Ovary (tissue), 7 donors: ENCODE measurements at regions not wholly inside any gene's neighbourhood (a gene's known extent, or its start where the extent isn't known, plus 50 kb on each side); places are given as distances from the start of the nearest gene placed in this dataset.

Source experiments
- DNase-seq, 5 donors: peaks; one replicate each; pipeline ENCODE4 v3.0.0-alpha.2; 2019 to 2020
- H3K27ac ChIP-seq, 2 donors: fragments of 200-600 bp; one replicate each; pipeline versions ENCODE4 v1.5.1 to v1.8.0; 2019 to 2022
- H3K27me3 ChIP-seq: fragments of 200-600 bp; one replicate; pipeline ENCODE4 v1.8.0; 2022
- H3K36me3 ChIP-seq: fragments of 200-600 bp; sonication (generic); one replicate; pipeline ENCODE4 v1.5.1; 2019
- H3K4me1 ChIP-seq: one replicate; pipeline ENCODE4 v1.8.1; 2013; ENCODE audit warnings: mild to moderate bottlenecking, moderate library complexity; ENCODE audit not compliant: insufficient read depth
- H3K4me3 ChIP-seq: fragments of 200-600 bp; sonication (generic); one replicate; pipeline ENCODE4 v1.5.1; 2017
- H3K9me3 ChIP-seq, 2 donors: fragments of 200-600 bp in 1 of 2; sonication (generic) in 1 of 2; one replicate each; pipeline versions ENCODE4 v1.5.1 to v1.8.1; 2013 to 2019; ENCODE audit warnings: mild to moderate bottlenecking in 1 of 2, moderate library complexity in 1 of 2
- EP300 ChIP-seq: sonication (generic); formaldehyde crosslinking; IDR thresholded peaks from one replicate; pipeline ENCODE4 v1.6.1; 2017; ENCODE audit warnings: antibody characterized with exemption
- POLR2A ChIP-seq: fragments of 450-650 bp; IDR thresholded peaks from one replicate; pipeline ENCODE4 v1.6.1; 2017; ENCODE audit warnings: antibody characterized with exemption, mild to moderate bottlenecking, moderate library complexity
- WGBS, 3 donors: extraction: QIAGEN DNeasy Blood & Tissue Kit in 1 of 3; methylation state at CpG; one replicate each; pipeline versions ENCODE4 v1.1.5 to v1.1.7; 2013 to 2017; 5-methylcytosine and 5-hydroxymethylcytosine counted together
- intact Hi-C, 4 donors: fragments of 100-400 bp; cut with DNase I; formaldehyde crosslinking; loops; one replicate each; pipeline versions ENCODE4 v1.11.0 to v1.15.1; 2022 to 2023
- TF ChIP-seq, protein P1 (sequence below), 3 donors: fragments of 450-650 bp in 2 of 3; fragments of 200-600 bp in 1 of 3; IDR thresholded peaks; one replicate each; pipeline versions ENCODE4 v1.5.1 to v1.8.0; 2016 to 2022; ENCODE audit warnings: antibody characterized with exemption in 3 of 3, mild to moderate bottlenecking in 1 of 3
- donor health status: DM: no; HTN: no; CAD: no; lungs with moderate emphysema.
- donor health status: DM: no; HTN: no; CAD: no.
- donor health status: Bipolar disorder and iron deficiency.
- donor health status: DM: no; HTN: no; CAD: no.
- donor health status: DM: yes; HTN: yes; CAD: no.

DNA sequence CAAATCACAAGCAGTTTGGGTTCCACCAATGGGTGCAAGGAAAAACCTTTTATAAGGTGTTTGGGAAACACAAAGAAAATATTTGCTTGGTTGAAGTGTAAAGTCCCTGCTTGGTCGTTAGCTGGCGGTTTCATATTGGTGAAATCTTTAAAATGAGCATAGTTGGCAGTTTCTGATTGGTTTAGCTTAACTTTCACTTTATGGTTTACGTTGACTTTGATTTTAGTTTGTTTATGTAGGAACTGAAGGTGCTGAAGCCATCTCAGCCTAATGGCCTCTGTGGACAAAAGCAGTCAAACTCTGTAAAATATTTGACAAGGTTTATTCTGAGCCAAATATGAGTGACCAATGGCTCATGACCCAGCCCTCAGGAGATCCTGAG is 76.6 kb upstream of the PPM1J start:
- intact Hi-C loops, result no loop called here
- Histone ChIP-seq H3K27me3 (no peaks in the 10 kb centered on the region), H3K27ac (no peak overlapping the region), H3K4me3 (no peak overlapping the region), H3K36me3 (no peaks in the 10 kb centered on the region), H3K9me3 (no peaks in the 10 kb centered on the region), H3K4me1 (no peaks in the 10 kb centered on the region)
- 84 to 88% (median 87%) methylated on average over 3 of the region's 3 CpGs for WGBS, 3 donors
- TF ChIP-seq, protein P1, sequence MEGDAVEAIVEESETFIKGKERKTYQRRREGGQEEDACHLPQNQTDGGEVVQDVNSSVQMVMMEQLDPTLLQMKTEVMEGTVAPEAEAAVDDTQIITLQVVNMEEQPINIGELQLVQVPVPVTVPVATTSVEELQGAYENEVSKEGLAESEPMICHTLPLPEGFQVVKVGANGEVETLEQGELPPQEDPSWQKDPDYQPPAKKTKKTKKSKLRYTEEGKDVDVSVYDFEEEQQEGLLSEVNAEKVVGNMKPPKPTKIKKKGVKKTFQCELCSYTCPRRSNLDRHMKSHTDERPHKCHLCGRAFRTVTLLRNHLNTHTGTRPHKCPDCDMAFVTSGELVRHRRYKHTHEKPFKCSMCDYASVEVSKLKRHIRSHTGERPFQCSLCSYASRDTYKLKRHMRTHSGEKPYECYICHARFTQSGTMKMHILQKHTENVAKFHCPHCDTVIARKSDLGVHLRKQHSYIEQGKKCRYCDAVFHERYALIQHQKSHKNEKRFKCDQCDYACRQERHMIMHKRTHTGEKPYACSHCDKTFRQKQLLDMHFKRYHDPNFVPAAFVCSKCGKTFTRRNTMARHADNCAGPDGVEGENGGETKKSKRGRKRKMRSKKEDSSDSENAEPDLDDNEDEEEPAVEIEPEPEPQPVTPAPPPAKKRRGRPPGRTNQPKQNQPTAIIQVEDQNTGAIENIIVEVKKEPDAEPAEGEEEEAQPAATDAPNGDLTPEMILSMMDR (IDR thresholded peaks at IDR 0.05), result no peak
- TF ChIP-seq POLR2A, result no peak
- TF ChIP-seq EP300, result no peak
- no peak for DNase-seq

DNA sequence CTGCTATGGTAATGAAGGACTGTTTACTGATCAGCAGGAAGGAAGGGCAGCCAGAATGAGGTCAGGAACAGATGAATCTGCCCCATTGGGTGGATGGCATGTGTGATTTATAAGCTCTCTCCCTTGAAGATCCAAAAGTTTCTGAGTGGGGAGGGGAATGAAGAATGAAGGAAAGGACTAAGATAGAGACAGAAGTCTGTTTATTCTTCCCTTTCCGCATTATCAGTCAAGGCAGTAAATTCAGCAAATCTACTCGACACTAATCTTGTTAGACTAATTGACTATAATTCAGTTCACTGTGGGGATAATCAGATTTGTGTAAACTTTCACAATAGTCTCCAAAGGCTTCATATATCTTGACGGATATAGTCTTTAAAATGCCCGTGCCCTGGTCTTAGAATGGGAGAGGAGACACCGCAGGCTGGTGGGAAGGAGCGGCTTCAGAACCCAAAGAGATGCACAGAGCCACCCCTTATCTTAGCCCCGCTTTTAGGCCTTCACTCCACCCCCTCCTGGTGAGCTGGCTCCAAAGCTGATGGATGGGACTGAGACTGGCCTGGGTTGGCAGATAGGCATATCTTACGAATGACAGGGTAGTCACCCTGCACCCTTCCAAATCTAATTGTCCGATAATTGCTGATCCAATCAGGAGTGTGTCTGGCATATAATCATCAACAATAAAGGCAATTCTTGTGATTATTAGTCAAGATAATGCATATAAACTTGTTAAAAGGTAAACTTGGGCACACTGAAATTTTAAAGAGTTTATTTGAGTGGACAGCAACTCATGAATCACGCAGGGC is 76.0 kb upstream of the PPM1J start:
- TF ChIP-seq POLR2A (no peak), EP300 (no peak)
- TF ChIP-seq, protein P1 (IDR thresholded peaks at IDR 0.05), result no peak
- Histone ChIP-seq H3K27me3 (no peaks in the 10 kb centered on the region), H3K4me3 (no peak overlapping the region), H3K36me3 (no peaks in the 10 kb centered on the region), H3K4me1 (no peaks in the 10 kb centered on the region), H3K9me3 (no peaks in the 10 kb centered on the region), H3K27ac (no peak overlapping the region)
- 82 to 87% (median 87%) methylated on average over 10 of the region's 10 CpGs for WGBS, 3 donors
- intact Hi-C loops, result no loop called here
- DNase-seq, result no peak

DNA sequence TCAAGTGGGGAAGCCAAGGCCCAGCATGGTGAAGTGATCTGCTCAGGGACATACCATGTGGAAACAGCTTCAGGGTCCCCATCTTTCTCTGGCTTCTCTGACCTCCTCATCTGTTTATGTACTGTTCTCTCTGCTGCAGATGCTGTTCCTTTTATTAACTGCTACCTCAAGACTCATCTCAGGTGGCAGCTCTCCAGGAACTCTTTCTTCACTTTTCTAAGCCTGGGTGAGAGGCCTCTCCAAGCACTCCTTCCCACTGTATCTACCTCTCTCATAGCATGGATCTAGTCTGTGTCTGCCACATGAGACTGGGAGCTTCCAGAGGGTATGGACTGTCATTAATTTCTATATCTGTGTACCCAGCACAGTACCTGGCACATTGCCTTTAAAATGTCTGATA is 73.4 kb upstream of the PPM1J start:
- Histone ChIP-seq H3K27ac (no peak overlapping the region), H3K4me3 (no peak overlapping the region), H3K36me3 (no peaks in the 10 kb centered on the region), H3K27me3 (no peaks in the 10 kb centered on the region), H3K4me1 (no peaks in the 10 kb centered on the region), H3K9me3 (no peaks in the 10 kb centered on the region)
- intact Hi-C loops, result no loop called here
- TF ChIP-seq POLR2A (no peak), EP300 (no peak)
- TF ChIP-seq, protein P1 (IDR thresholded peaks at IDR 0.05), result no peak
- DNase-seq, result no peak

DNA sequence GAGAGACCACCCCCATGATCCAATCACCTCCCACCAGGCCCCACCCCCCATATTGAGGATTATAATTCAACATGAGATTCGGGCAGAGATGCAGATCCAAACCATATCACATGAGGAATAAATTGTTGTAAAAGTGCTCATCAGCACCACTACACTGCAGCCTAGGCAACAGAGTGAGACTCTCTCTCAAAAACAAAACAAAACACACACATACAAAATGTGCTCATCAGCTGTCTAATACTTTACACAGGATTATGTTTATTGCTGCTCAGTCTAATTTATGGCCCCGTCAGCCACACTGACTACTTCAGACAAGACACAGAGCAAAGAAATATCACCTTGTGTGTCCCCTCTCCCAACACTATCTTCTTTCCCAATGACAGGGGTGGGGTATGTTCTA is 72.9 kb upstream of the PPM1J start:
- intact Hi-C loops, result no loop called here
- TF ChIP-seq POLR2A, result no peak
- no peak for TF ChIP-seq EP300
- TF ChIP-seq, protein P1 (IDR thresholded peaks at IDR 0.05), result no peak
- H3K36me3 ChIP-seq, result no peaks in the 10 kb centered on the region
- no peak overlapping the region for H3K4me3 ChIP-seq
- no peaks in the 10 kb centered on the region for H3K4me1 ChIP-seq
- H3K27me3 ChIP-seq, result no peaks in the 10 kb centered on the region
- WGBS, 3 donors, result 77 to 82% (median 77%) methylated on average over 2 of the region's 2 CpGs
- no peak for DNase-seq
- no peaks in the 10 kb centered on the region for H3K9me3 ChIP-seq
- no peak overlapping the region for H3K27ac ChIP-seq
